IPS-18a (cell line): ENCODE measurements at regions not wholly inside any gene's neighbourhood (a gene's known extent, or its start where the extent isn't known, plus 50 kb on each side); places are given as distances from the start of the nearest gene placed in this dataset.

Experiments
- H3K27ac ChIP-seq: one replicate; pipeline ENCODE4 v1.5.1; 2013; ENCODE audit warnings: low read length
- H3K27me3 ChIP-seq: one replicate; pipeline ENCODE4 v1.6.1; 2013; ENCODE audit warnings: mild to moderate bottlenecking, low read length; ENCODE audit not compliant: control insufficient read depth, insufficient read depth
- H3K36me3 ChIP-seq: one replicate; pipeline ENCODE4 v1.6.1; 2013; ENCODE audit warnings: low read depth, low read length; ENCODE audit not compliant: control insufficient read depth
- H3K4me1 ChIP-seq: one replicate; pipeline ENCODE4 v1.6.1; 2013; ENCODE audit warnings: low read depth, low read length; ENCODE audit not compliant: control insufficient read depth
- H3K4me3 ChIP-seq: one replicate; pipeline ENCODE4 v1.5.1; 2013; ENCODE audit warnings: low read length
- H3K9ac ChIP-seq: one replicate; pipeline ENCODE4 v1.6.1; 2013; ENCODE audit warnings: mild to moderate bottlenecking, low read length, moderate library complexity
- H3K9me3 ChIP-seq: one replicate; pipeline ENCODE4 v1.6.1; 2013; ENCODE audit warnings: low read depth, low read length; ENCODE audit not compliant: control insufficient read depth

- Histone ChIP-seq H3K4me3 (no peak overlapping the region), H3K27me3 (peaks cover 11% of the 10 kb centered on the region), H3K4me1 (peaks cover 4% of the 10 kb centered on the region), H3K9me3 (no peaks in the 10 kb centered on the region), H3K27ac (no peak overlapping the region), H3K36me3 (no peaks in the 10 kb centered on the region), H3K9ac (no peak overlapping the region)
These were observed 167.8 kb upstream of the SOX1 start for GRCh38 chr13:111898956-111899713.

- H3K9ac ChIP-seq: no peak overlapping the region
- H3K27me3 ChIP-seq: peaks cover 4% of the 10 kb centered on the region
- no peaks in the 10 kb centered on the region for H3K4me1 ChIP-seq
- no peak overlapping the region for H3K27ac ChIP-seq
- no peak overlapping the region for H3K4me3 ChIP-seq
- no peaks in the 10 kb centered on the region for H3K9me3 ChIP-seq
- no peaks in the 10 kb centered on the region for H3K36me3 ChIP-seq
These were observed 167.1 kb upstream of the SOX1 start for GRCh38 chr13:111899714-111900389.

- Histone ChIP-seq H3K4me1 (no peaks in the 10 kb centered on the region), H3K27ac (no peak overlapping the region), H3K9me3 (no peaks in the 10 kb centered on the region), H3K36me3 (no peaks in the 10 kb centered on the region), H3K4me3 (no peak overlapping the region), H3K9ac (no peak overlapping the region), H3K27me3 (no peaks in the 10 kb centered on the region)
These were observed 166.4 kb upstream of the SOX1 start for GRCh38 chr13:111900390-111901131.

- Histone ChIP-seq H3K9ac (no peak overlapping the region), H3K4me3 (no peak overlapping the region), H3K27ac (no peak overlapping the region), H3K9me3 (no peaks in the 10 kb centered on the region), H3K4me1 (no peaks in the 10 kb centered on the region), H3K27me3 (no peaks in the 10 kb centered on the region), H3K36me3 (no peaks in the 10 kb centered on the region)
These were observed 165.6 kb upstream of the SOX1 start for GRCh38 chr13:111901267-111901915.

GRCh38 chr13:111902726-111903125, 164.2 kb upstream of the SOX1 start:
- H3K27ac ChIP-seq: no peak overlapping the region
- H3K4me1 ChIP-seq: no peaks in the 10 kb centered on the region
- H3K9ac ChIP-seq: no peak overlapping the region
- no peaks in the 10 kb centered on the region for H3K36me3 ChIP-seq
- H3K9me3 ChIP-seq: no peaks in the 10 kb centered on the region
- H3K27me3 ChIP-seq: no peaks in the 10 kb centered on the region
- no peak overlapping the region for H3K4me3 ChIP-seq

GRCh38 chr13:111903143-111903542, 163.8 kb upstream of the SOX1 start:
- Histone ChIP-seq H3K36me3 (no peaks in the 10 kb centered on the region), H3K4me1 (no peaks in the 10 kb centered on the region), H3K27me3 (no peaks in the 10 kb centered on the region), H3K9me3 (no peaks in the 10 kb centered on the region), H3K9ac (no peak overlapping the region), H3K4me3 (no peak overlapping the region), H3K27ac (no peak overlapping the region)

- Histone ChIP-seq H3K9me3 (no peaks in the 10 kb centered on the region), H3K36me3 (no peaks in the 10 kb centered on the region), H3K27ac (no peak overlapping the region), H3K4me3 (no peak overlapping the region), H3K4me1 (no peaks in the 10 kb centered on the region), H3K27me3 (no peaks in the 10 kb centered on the region), H3K9ac (no peak overlapping the region)
These were observed 162.8 kb upstream of the SOX1 start for GRCh38 chr13:111904166-111904565.

GRCh38 chr13:111904701-111905608, 162.0 kb upstream of the SOX1 start:
- Histone ChIP-seq H3K4me1 (no peaks in the 10 kb centered on the region), H3K9ac (no peak overlapping the region), H3K27ac (no peak overlapping the region), H3K36me3 (no peaks in the 10 kb centered on the region), H3K4me3 (no peak overlapping the region), H3K9me3 (no peaks in the 10 kb centered on the region), H3K27me3 (no peaks in the 10 kb centered on the region)

- no peak overlapping the region for H3K9ac ChIP-seq
- H3K4me1 ChIP-seq: no peaks in the 10 kb centered on the region
- no peak overlapping the region for H3K4me3 ChIP-seq
- no peaks in the 10 kb centered on the region for H3K27me3 ChIP-seq
- no peak overlapping the region for H3K27ac ChIP-seq
- H3K36me3 ChIP-seq: no peaks in the 10 kb centered on the region
- H3K9me3 ChIP-seq: no peaks in the 10 kb centered on the region
These were observed 161.4 kb upstream of the SOX1 start for GRCh38 chr13:111905609-111905945.

GRCh38 chr13:111906306-111906705, 160.6 kb upstream of the SOX1 start:
- Histone ChIP-seq H3K27me3 (no peaks in the 10 kb centered on the region), H3K9me3 (no peaks in the 10 kb centered on the region), H3K27ac (no peak overlapping the region), H3K4me3 (no peak overlapping the region), H3K9ac (no peak overlapping the region), H3K36me3 (no peaks in the 10 kb centered on the region), H3K4me1 (no peaks in the 10 kb centered on the region)

- no peaks in the 10 kb centered on the region for H3K4me1 ChIP-seq
- H3K27me3 ChIP-seq: no peaks in the 10 kb centered on the region
- H3K9ac ChIP-seq: no peak overlapping the region
- no peaks in the 10 kb centered on the region for H3K9me3 ChIP-seq
- no peak overlapping the region for H3K27ac ChIP-seq
- no peaks in the 10 kb centered on the region for H3K36me3 ChIP-seq
- no peak overlapping the region for H3K4me3 ChIP-seq
These were observed 160.1 kb upstream of the SOX1 start for GRCh38 chr13:111906816-111907215.
